ENCODE measurements at regions not wholly inside any gene's neighbourhood (a gene's known extent, or its start where the extent isn't known, plus 50 kb on each side); places are given as distances from the start of the nearest gene placed in this dataset.
"Not testable (repeated sequence)": the region's sequence is repeated elsewhere in the genome, so short reads cannot be mapped to it uniquely, and the experiment has no call there.

- no peak for DNase-seq
Observed at GRCh38 chr15:38130205-38130567, 122.5 kb upstream of the SPRED1 start.

DNA sequence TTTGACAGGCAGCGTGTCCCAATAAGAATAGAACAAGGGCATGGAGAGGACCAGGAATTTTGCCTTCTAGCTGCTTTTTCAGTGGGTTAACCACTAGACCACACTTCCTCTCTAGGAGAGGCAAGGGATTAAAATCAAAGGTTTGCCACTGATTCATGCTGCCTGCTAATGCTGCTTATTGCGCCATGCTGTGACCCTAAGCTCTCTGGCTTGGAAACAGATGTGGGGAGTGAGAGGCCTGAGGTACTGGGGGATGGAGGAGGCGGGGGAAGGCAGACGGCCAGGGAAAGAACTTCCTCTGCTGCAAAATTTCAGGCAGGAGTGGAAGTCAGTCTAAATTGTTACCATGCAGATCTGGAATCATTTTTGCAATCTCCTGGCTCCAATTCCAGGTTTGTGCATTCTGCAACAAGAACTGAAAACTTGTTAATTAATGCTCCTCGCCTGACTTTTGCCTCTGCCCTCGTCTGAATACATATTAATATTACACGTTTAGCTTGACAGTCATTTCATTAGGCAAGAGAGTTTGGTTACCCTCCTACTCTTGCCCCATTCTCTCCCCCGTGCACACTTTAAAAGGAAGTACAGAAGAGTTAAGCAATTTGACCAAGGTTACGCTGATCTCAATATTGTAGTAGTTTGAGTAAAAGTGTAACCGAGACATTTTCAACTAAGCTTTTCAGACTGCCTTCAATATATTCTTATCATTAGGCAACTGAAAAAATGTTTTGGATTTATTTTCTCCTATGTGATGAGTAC, 121.7 kb upstream of the SPRED1 start:
- DNase-seq = no peak

DNA sequence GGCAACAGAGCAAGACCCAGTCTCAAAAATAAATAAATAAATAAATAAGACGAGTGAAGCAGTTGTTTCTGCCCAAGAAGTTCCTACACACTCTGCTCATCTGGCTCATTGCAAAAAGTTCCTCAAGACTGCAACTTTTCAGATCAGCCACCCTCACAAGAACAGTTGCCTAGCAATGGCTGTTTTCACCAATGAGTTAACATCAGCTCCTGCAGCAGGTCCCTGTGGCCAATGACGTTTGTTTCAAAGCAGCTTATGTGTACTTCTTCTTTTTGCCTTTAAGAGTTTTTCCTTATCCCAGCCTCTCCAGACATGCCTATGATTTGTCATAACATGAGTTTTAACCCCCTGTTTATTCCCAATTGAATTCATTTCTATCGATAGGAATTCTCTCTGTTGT, 118.4 kb upstream of the SPRED1 start:
- no peak for DNase-seq

GRCh38 chr15:38142195-38142594, 110.4 kb upstream of the SPRED1 start:
- not testable (repeated sequence) for DNase-seq

GRCh38 chr15:38144921-38145320, 107.7 kb upstream of the SPRED1 start:
- DNase-seq = no peak

DNA sequence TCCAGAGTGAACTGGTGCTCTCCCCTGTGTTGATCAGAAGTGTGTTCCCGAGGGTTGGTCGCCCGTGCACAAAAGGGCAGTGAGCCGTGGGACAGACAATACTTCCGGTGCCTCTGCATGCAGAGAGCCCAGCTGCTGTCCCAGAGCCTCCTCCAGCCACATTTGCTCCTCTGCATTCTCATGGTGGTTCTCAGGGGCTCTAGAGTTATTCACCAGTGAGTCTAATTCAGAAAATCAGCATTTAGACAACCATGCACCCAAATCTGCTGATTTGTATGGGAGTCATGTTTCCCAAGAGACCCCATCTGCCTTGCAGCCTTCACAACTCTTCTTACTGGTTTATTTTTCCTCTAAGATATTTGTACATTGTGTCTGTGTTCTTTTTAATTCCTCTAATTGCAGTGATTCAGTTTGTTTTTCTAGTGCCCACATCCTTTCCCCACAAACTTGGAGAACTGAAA, 107.0 kb upstream of the SPRED1 start:
- no peak for DNase-seq

DNA sequence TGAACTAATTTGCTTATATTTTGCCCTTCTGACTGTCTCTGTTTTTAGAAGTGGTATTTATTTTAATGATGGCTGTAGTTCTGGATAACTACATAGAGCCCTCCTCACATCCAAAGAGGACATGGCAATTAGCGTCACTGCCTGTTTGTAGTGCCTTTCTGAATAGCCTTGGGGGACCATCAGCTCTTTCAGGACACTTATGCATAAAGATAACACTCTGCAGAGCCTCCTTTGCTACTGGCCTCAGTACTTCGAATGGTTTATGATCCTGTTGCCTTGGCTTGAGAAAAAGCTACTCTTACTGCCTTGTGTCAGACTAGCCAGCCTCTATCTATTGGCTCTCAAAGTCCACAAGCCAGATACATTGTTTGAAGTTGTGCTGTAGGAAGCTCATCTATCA, 105.4 kb upstream of the SPRED1 start:
- DNase-seq = no peak

- no peak for DNase-seq
Observed at GRCh38 chr15:38148471-38148870, 104.2 kb upstream of the SPRED1 start.

DNA sequence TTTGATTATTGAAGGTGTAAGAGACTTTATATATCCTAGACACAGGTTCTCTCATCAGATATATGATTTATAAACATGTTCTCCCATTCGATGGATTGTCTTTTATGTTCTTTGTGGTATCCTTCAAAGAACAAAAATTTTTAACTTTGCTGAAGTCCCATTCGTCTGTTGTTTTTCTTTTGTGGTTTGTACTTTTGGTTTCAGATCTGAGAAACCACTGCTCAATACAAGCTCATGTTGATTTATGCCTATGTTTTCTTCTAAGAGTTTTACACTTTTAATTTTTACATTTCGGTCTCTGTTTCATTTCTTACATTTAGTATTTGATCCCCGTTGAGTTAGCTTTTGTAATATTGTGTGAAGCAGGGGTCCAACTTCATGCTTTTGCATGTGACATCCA, 103.3 kb upstream of the SPRED1 start:
- no peak for DNase-seq

DNA sequence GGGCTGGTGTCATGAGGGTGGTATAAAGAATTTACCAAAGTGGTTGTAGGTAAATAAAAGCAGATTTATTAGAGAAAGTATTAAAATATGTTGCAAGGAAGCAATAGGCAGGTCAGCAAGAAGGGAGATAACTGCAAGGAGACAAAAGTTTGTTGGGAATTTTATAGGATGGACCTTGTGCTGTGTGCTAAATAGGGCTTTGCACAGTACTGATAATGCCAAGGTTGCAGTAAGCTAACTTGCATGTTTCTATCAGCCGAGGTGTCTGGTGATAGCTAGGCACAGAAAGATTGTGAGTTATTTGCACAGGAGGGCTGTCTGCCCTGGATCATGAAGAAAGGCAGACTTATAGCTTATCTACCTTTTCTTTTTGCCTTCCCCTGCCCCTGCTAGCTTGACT, 102.5 kb upstream of the SPRED1 start:
- no peak for DNase-seq

GRCh38 chr15:38150794-38151193, 101.8 kb upstream of the SPRED1 start:
- no peak for DNase-seq

- DNase-seq = no peak
Observed at GRCh38 chr15:38153781-38154180, 98.9 kb upstream of the SPRED1 start.

- DNase-seq = no peak
Observed at GRCh38 chr15:38154255-38154654, 98.4 kb upstream of the SPRED1 start.

DNA sequence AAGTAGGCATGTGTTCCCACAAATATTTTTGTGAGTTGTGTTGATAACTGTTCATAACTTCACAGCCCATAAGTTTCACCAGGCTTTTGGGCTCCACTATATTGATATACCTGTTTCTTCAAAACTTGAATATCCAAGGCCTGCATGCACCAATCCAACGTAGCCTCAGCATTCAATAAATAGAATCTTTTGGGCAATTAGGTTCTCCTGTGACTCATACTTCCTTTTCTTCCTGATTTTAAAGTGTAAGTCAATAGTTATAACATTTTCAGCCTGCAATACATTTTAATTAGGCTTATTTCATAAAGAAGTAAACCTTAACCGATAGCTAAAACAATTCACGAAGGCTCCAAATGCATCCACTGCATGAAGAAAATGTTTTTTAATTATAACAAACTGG, 97.8 kb upstream of the SPRED1 start:
- no peak for DNase-seq

DNA sequence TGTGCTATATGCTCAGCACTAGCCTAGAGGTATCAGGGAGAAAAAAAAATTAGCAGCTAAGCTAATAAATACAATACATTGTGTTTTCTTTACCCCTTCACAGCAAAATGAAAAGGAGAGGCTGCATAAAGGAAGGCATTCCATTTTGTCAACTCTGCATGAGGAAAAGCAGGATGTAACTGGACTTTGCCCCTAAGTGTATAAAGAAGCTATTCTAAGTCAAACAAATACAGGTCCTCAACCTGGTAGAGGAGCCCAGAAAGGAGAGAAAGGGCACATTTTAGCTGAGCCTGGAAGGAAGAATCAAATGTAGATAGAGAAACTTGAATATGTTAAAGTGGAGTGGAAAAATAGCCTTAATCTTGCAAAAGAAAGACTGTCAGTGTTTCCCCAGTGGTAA, 89.0 kb upstream of the SPRED1 start:
- no peak for DNase-seq

- no peak for DNase-seq
Observed at GRCh38 chr15:38164061-38164460, 88.6 kb upstream of the SPRED1 start.

- no peak for DNase-seq
Observed at GRCh38 chr15:38164507-38164906, 88.1 kb upstream of the SPRED1 start.

GRCh38 chr15:38168467-38169070, 84.1 kb upstream of the SPRED1 start:
- DNase-seq = no peak

DNA sequence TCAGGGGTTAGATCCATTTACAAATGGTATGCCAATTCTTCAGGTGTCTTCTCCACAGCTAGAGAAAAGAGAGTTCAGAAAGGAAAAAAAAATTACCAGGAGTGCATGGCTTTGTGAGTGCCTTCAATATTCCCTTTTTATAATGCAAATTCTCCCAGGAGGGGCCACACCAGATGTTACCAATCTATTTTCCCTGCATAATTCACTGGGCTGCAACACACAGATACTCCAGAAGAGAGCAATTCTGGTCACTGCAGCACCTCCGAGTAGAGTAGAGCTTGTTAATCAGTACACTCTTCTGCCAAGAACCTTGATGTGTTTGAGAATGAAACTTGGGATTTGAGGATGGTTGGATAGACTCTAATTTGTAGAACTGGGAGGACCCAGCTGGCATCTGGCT, 80.7 kb upstream of the SPRED1 start:
- no peak for DNase-seq

DNA sequence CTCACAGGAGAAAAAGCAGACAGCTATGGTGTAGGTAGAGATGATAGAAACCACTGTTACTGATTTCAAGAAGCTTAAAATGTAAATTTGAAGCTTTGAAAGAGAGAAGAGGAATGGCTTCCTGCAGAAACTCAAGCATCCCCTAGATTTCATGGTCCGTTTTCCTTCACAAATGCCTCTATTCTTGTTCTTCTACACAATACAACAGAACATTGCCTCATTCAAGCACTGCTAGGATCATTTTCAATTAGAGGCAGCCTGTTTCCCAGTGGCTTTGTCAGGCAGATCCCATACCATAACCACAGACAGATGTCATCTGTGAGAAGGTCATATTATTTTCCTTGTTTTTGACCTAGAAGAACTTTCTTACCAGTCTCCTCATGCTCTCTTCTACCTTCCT, 77.9 kb upstream of the SPRED1 start:
- DNase-seq = no peak

GRCh38 chr15:38176155-38176554, 76.5 kb upstream of the SPRED1 start:
- DNase-seq = no peak

- no peak for DNase-seq
Observed at GRCh38 chr15:38176691-38177090, 75.9 kb upstream of the SPRED1 start.

DNA sequence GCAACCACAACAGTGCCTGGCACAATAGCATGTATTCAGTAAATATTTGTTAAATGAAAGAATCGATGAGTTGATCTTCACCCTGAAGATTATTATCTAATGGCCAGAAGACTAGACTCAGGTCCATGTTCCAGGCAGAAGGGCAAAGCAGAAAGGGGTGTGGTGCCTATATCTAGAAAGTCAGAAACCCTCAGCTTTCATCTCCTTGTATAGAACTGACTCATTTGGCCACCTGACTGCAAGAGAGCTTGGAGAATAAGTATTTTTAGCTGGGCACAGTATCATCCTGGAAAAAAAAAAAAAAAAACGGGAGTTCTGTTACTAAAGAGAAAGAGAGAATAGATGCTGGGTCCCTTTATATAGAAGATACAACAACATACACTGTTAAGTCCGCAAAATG, 69.7 kb upstream of the SPRED1 start:
- DNase-seq = no peak

DNA sequence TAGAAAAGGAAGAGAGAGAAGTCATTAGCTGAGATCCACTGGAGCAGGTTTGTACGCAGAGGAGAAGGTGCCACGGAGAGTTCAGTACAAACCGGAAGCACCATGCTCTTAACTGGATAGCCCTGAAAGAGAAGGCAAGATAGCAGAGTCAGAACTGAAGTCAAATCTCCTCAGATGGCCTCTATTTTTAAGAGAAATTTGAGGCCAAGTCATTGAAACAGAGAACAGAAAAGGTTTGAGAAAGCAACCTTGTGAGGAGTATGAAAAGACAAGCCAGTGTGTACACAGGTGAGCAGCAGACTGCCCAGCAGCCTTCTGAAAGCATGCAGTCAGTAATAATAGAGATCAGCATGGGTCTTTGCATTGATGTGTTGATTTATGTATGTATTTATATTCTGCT, 66.1 kb upstream of the SPRED1 start:
- DNase-seq = no peak
